ENCODE measurements at regions not wholly inside any gene's neighbourhood (a gene's known extent, or its start where the extent isn't known, plus 50 kb on each side); places are given as distances from the start of the nearest gene placed in this dataset.

DNA sequence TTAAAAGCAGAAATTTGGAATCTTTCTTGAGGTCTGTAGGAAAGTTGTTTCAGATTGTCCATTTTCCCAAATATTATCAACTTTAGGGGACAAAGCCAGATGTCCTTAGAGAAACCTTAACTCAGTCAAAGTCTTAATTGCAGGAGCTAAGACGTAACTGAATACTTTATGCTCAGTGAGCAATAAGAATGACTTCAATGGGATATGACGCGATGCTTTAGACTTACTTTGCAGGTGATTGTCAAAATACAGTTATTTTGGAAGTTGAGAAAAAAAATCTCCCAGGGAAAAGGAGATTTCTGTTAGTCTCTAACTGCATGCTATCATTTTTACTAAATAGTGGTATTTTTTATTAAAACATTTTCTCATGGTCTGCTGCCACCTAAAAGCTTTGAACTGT lies 750.9 kb upstream of the STXBP6 start:
- DNase-seq (ENCODE audit: extremely low read depth, low read depth) = no peak

DNA sequence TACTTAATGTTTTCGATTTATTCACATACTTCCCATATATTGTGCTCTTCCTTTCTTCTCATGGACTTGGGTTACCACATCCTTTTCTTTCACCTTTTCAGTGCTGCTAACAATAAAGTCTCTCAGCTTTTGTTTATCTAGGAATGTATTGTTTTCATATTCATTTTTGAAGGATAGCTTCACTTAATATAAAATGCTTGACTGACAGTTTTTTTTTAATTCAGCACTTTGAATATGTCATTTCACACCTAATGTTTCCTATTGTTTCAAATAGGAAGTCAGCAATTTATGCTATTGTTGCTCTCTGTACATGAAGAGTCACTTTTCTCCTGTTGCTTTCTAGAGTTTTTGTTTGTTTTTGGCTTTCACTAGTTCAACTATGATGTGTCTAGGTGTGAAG lies 738.3 kb upstream of the STXBP6 start:
- DNase-seq (ENCODE audit: extremely low read depth, low read depth) = no peak

DNA sequence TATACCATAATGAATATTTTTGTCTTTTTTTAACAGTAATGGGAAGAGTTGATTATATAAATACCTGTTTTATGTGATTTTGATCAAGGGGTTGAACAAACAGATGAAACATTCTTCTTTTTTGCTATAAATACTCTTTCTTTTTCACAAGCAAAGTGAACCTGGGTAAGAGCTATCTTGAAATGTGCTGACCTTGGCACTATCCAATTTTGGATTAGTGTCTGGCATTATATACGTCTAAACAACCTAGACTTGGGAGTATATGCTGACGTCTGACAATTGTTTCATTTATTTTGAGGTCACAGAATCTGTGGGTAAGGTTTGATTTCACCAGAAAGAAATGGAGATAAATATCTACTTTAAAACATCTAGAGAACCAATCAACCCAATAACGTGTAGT lies 716.0 kb upstream of the STXBP6 start:
- no peak for DNase-seq (ENCODE audit: extremely low read depth, low read depth)

DNA sequence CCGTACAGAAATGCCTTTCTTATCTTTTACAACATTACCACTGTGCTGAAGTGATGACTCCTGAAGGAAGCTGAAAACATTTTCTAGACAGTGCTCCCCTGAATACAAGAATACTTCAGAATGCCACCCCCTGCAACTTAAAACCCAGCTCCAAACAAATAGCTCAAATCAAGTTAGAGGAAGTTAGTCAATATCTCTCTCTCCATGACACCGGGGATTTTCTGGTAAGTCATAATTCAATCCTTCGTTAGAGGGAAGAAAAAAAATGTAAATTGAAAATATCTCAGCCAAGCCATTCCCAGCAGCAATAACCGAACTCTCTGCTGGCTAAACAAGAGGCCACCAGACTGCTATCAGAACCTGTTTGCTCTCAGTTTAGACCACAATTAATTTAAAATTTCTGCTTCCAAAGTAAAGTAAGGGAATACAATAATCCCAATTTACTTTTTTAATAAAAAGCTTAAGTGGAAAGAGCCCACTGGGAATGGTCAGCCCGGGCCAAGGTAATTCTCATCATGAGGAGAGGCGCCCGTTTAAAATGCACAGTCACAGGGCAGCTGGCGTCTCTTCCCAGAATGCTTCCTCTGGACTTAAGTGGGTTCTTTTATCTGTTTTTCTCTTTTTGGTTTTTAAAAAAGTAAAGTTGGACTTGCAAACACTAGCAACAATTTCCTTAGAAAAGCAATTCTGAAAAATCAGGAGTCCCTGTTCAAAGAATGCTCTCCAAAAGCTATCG lies 710.1 kb upstream of the STXBP6 start:
- DNase-seq (ENCODE audit: extremely low read depth, low read depth) = no peak

DNA sequence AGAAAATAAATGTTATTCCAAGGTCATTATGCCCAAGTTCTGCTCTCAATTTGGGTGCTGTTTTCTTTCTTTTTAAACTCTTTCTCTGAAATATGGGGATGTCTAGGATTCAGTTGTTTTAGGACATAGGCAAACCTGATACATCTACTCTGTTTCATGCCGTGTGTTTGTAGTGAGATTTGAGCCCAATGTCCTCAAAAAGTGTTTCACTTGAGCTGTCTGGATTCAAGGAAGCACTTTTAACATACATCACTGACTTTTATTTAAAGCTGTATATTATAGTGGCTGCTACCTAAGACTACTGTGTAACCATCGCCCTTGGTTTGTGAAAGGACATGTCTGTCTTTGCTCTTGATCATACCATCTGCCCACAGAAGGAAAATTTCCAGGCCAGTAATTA lies 709.3 kb upstream of the STXBP6 start:
- DNase-seq (ENCODE audit: extremely low read depth, low read depth) = no peak

DNA sequence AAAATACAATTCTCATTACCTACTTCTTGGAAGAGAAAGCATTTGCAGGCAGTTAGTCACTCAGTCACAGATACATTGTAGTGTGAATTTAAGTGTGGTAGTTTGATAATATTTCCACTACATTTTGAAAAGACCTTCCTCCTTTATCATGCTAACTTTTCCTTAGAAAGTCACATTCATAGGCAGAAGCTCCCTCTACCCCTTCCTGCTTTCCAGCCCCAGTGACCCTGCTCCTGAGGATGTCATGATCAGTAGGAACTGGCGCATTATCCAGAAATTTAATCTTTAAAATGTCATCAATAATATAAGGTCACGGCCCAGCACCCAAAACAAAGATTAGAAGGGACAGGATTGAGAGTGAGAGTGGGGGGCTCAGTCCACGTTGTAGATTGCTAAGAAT lies 707.4 kb upstream of the STXBP6 start:
- DNase-seq (ENCODE audit: extremely low read depth, low read depth) = no peak

DNA sequence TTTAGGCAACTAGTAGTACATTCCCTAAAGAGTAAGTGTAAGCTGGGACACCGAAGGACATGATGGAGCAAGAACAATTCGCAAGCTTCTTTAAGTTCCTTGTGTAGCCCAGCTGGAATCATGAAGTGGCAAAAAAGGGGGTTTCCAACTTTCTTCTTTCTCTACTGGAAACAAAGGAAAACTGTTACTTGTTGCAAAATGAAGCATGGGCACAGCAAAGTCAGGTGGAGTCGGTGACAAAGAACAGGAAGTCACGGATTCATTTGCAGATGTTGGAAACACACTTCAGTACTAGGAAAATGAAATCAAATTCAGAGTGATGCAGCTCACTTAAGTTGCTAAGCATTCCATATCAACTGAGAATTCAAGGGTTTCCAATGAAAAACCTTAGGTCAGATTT lies 706.9 kb upstream of the STXBP6 start:
- DNase-seq (ENCODE audit: extremely low read depth, low read depth) = no peak

DNA sequence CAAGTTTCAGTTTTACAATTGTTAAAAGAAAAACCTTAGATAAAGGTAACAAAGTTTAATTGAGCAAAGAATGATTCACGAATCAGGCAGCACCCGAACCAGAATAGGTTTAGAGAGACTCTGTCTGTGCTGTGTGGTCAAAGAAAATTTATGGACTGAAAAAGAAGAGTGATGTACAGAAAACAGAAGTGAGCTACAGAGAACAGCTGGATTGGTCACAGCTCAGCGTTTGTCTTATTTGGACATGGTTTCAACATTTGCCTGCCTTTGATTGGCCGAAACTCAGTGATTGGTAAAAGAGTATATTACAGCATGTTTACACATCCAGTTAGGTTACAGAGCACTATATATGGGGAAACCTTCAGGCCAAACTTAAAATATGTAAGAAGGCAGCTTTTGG lies 703.2 kb upstream of the STXBP6 start:
- no peak for DNase-seq (ENCODE audit: extremely low read depth, low read depth)

DNA sequence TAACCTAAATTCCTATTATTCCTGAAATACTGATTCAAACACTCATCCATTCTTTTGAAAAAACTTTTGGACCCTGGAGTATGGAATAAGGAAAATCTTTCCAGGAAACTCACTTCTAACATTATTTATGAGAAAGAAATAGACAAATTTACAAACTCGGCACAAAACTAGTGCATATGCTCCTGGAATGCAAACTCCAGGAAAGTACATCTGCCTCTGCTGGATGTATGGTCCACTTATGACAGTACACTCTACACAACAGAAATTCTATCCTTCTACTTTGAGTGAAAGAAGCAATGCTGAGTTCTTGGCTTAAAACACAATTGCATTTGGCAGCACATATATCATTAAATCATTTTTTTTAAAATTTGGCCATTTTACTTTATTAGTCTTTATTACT lies 700.5 kb upstream of the STXBP6 start:
- no peak for DNase-seq (ENCODE audit: extremely low read depth, low read depth)

Small RNA genes lying in the stretch of these regions (small RNA-seq; reads per million reads assigned to genes)
- 0 reads per million in 2 experiments for gene RF00440

Data from NCI-H460 (cell line).